ENCODE measurements at regions not wholly inside any gene's neighbourhood (a gene's known extent, or its start where the extent isn't known, plus 50 kb on each side); places are given as distances from the start of the nearest gene placed in this dataset.

- H2BK15ac ChIP-seq (ENCODE audit: low read length), result no peak overlapping the region
- no peak overlapping the region for H2AFZ ChIP-seq (ENCODE audit: low read length)
- no peaks in the 10 kb centered on the region for H3K23me2 ChIP-seq (ENCODE audit: low read depth, low read length)
- no peaks in the 10 kb centered on the region for H3K79me1 ChIP-seq (ENCODE audit: low read depth, low read length)
- H3K18ac ChIP-seq (ENCODE audit: extremely low read depth, low read length), result no peak overlapping the region
- H4K8ac ChIP-seq (ENCODE audit: extremely low read depth, insufficient read depth, low read length), result no peak overlapping the region
- FAIRE-seq (no peak), DNase-seq (ENCODE audit: low read depth in 1 of 2, low spot score in 2 of 2) (no peak)
- TF ChIP-seq CREB1 (IDR thresholded peaks at IDR 0.05), result no peak
- H4K91ac ChIP-seq (replicated peaks; ENCODE audit: insufficient read length, low read length), result no peak overlapping the region
- H3K27me3 ChIP-seq (replicated peaks in 1 of 4; ENCODE audit: control insufficient read depth in 3 of 4, extremely low read depth in 1 of 4, insufficient read depth in 3 of 4, low read length in 3 of 4), result no peaks in the 10 kb centered on the region
- no peak overlapping the region for H4K5ac ChIP-seq (ENCODE audit: insufficient read length, low read depth, low read length)
- no peak overlapping the region for H3K27ac ChIP-seq (ENCODE audit: low read depth, low read length)
- no peak overlapping the region for H2AK5ac ChIP-seq (ENCODE audit: low read depth, low read length)
- ChIA-PET POLR2A (ENCODE audit: partially characterized antibody) (no interaction called here), CTCF (ENCODE audit: partially characterized antibody) (no interaction called here)
- no peak overlapping the region for H2BK20ac ChIP-seq (ENCODE audit: low read length)
- H3K9ac ChIP-seq (replicated peaks in 1 of 4; ENCODE audit: extremely low read depth in 1 of 4, low read depth in 3 of 4, low read length in 3 of 4), result no peak overlapping the region
- no peaks in the 10 kb centered on the region for H3K9me3 ChIP-seq (ENCODE audit: insufficient read depth in 2 of 2, low read depth in 1 of 2, low read length in 1 of 2)
- no peaks in the 10 kb centered on the region for H4K20me1 ChIP-seq (replicated peaks in 1 of 2; ENCODE audit: control insufficient read depth in 1 of 2, insufficient read depth in 2 of 2, low read length in 2 of 2)
- no peak overlapping the region for H2BK12ac ChIP-seq (ENCODE audit: low read depth, low read length)
- H3K4me2 ChIP-seq (ENCODE audit: insufficient read depth in 1 of 2, low read depth in 2 of 2, low read length in 2 of 2), result no peak overlapping the region
- no peaks in the 10 kb centered on the region for H3K36me3 ChIP-seq (ENCODE audit: control insufficient read depth in 2 of 4, insufficient read depth in 4 of 4, low read length in 3 of 4)
- no peak overlapping the region for H3K56ac ChIP-seq (replicated peaks; ENCODE audit: insufficient read length, low read depth, low read length)
- no peak overlapping the region for H3K4ac ChIP-seq (replicated peaks; ENCODE audit: insufficient read length, low read depth, low read length)
- no peak overlapping the region for H3K4me3 ChIP-seq (ENCODE audit: extremely low read depth in 1 of 4, insufficient read depth in 2 of 4, low read depth in 3 of 4, low read length in 4 of 4)
- no peak overlapping the region for H2BK120ac ChIP-seq (replicated peaks; ENCODE audit: low read depth, low read length)
- no peaks in the 10 kb centered on the region for H3K4me1 ChIP-seq (replicated peaks in 1 of 4; ENCODE audit: control insufficient read depth in 3 of 4, insufficient read depth in 4 of 4, low read length in 3 of 4)
- H2BK5ac ChIP-seq (ENCODE audit: low read depth, low read length), result no peak overlapping the region
- H3K79me2 ChIP-seq (ENCODE audit: control insufficient read depth in 1 of 2, insufficient read depth in 2 of 2, low read length in 2 of 2), result no peaks in the 10 kb centered on the region
- no peak overlapping the region for H3K23ac ChIP-seq (ENCODE audit: insufficient read length)
- H3K14ac ChIP-seq (ENCODE audit: insufficient read length), result no peak overlapping the region
- 92% methylated on average over 2 of the region's 2 CpGs; no CpG with 5 or more reads in 1 of the 2 experiments for WGBS, 2 experiments (ENCODE audit: extremely low coverage in 1 of 2, insufficient coverage in 1 of 2, insufficient read length in 1 of 2, insufficient replicate concordance in 2 of 2, low coverage in 1 of 2, low lambda C conversion rate in 2 of 2, missing lambda C conversion rate in 1 of 2)
These were observed 396.8 kb upstream of the NMUR2 start for GRCh38 chr5:152801886-152802285.
